ENCODE measurements at regions not wholly inside any gene's neighbourhood (a gene's known extent, or its start where the extent isn't known, plus 50 kb on each side); places are given as distances from the start of the nearest gene placed in this dataset.
A peak's percentile ranks its signal among the peaks of the same experiment; 100 is the strongest.

DNA sequence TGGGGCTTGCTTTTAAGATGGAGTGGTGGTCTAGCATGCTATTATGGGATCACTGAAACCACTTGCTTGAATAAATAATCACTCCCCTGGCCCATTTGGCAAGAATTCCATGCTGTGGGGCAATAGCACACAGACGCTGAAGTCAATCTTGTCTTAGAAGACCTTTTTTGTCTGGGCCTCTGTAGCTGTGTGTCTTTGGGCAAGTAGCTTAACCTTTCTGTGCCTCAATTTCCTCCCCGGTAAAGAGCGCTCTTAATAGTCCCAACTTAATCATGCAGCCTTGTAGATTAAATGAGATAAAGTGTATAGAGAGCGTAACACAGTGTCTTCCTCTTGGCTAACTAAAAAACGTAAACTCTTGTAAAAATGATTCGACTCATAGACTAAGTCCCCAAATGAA is 125.4 kb upstream of the IGSF21 start:
- no peak for DNase-seq

GRCh38 chr1:17984583-17984982 is 123.0 kb upstream of the IGSF21 start:
- DNase-seq, result peak; percentile 6

DNA sequence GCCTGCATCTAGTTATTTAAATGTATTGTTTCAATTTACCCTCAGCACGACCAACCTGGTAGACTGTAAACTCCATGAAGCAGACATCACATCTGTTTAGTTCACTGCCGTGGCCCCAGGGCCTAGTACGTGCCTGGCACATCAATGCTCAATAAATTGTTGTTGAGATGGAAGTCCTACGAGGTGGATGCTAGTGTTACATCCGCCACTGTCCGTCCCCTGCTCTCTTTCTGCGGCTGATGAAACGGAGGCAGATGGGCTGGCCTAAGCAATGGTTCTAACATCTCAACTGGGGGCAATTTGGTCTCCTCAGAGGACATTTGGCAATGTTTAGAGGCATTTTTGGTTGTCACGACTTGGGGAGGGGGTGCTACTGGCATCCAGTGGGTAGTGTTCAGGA is 121.4 kb upstream of the IGSF21 start:
- DNase-seq, result no peak

DNA sequence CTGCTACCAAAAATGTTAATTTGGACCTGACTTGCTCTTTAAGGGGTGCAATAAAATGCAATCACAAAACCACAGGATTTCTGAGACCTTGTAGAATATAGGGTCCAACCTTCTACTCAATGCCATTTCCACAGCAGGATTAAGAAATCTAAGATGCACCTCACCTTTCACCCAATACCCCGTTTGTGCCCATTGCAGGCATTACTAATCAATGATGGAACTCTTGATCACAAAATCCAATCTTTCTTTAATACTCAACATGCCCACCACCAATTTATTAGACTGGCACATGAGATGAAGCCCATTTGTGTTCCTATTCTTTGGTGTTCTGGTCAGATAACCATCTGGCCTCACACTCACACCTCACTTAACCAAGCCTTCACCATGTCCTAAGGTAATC is 117.2 kb upstream of the IGSF21 start:
- DNase-seq, result no peak

DNA sequence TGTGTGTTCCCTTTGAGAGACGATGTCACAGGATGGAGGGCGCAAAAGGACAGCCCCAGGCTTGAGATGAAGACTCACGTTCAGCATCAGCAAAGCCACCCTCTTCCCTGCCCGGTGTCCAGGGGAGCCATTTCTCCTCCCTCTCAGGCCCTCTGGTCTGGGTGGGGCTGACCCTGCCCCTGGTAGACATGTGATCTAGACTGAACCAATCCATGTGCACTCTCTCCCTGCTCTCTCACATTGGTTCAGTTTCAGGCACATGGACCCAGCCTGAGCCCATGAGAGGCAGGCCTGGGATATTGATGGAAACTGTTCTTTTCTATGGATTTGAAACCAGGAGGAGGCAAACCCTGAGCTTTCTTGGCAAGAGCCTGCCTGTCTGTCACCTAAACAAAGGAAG is 115.6 kb upstream of the IGSF21 start:
- no peak for DNase-seq

- DNase-seq, result no peak
Measured at GRCh38 chr1:17992800-17993199, 114.8 kb upstream of the IGSF21 start.

- DNase-seq, result no peak
Measured at GRCh38 chr1:17994046-17994445, 113.6 kb upstream of the IGSF21 start.

GRCh38 chr1:17995480-17995879 is 112.1 kb upstream of the IGSF21 start:
- no peak for DNase-seq

GRCh38 chr1:17998889-17999288 is 108.7 kb upstream of the IGSF21 start:
- DNase-seq, result no peak

GRCh38 chr1:17999884-18000283 is 107.7 kb upstream of the IGSF21 start:
- DNase-seq, result no peak

- DNase-seq, result no peak
Measured at GRCh38 chr1:18001725-18002124, 105.9 kb upstream of the IGSF21 start.

DNA sequence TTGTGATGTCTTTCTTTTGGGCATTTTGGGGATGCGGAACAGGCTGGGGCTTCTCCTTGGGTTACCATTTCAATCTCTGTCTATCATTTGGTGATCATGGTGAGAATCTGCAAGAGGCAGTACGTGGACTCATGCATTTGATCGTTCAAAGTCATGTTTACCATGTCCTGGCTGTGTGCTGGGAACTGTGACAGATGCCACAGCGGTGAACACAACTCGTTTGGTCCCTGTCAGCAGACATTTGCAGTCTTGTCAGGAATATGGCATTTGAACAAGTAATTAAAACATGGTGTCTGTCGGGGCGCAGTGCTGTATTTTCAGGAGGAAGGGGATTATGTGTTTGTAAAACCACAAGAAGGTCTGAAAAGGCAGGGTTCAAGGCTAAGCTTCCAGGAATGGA is 103.3 kb upstream of the IGSF21 start:
- no peak for DNase-seq

- DNase-seq, result no peak
Measured at GRCh38 chr1:18005238-18005637, 102.4 kb upstream of the IGSF21 start.

DNA sequence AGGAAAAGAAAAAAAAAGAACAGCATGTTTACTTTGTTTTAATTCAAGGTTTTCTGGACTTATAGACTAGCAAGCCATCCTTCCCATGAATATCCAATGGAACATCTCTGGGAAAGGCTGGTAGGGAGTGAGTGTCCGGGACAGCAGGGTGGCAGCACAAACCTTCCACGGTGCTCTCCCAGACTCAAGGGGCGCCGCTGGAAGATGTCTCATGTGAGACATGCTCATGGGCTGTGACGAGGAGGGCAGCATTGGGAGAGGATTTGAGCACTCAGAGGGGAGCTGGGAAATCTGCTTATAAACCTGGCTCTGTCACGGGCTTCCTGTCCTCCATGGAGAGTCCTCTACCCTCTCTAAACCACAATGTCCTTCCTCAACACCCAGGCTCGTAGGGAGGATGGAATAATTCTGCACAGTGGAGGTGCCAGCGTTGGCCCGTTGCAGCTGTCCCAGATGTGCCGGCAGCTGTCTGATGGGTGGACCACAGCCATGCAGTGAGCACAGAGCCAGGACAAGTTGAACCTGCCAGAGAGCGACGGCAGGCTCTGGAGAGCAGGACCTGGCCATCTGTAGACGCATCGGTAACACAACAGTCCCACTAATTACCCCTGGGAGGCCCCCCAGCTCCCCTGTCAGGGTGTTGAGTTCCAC is 100.1 kb upstream of the IGSF21 start:
- DNase-seq, result no peak

DNA sequence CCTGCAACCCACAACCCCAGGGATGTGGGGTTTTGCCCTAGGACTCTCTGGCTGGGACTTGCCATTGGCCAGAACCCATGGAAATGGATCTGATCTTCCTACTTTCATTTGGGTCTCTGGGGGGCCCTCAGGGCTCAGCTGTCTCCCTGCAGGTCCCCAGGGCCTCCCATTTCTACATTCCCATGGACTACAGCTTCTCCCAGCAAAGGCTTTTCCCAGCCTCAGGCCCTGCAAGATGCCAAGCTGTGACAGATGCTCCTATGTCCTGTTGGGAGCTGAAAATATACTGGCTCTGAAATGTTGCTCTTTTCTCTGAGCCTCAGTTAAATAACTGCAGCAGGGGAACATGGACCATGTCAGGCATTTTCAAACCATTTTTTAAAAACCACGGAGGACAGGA is 99.5 kb upstream of the IGSF21 start:
- no peak for DNase-seq

GRCh38 chr1:18009055-18009454 is 98.5 kb upstream of the IGSF21 start:
- no peak for DNase-seq

DNA sequence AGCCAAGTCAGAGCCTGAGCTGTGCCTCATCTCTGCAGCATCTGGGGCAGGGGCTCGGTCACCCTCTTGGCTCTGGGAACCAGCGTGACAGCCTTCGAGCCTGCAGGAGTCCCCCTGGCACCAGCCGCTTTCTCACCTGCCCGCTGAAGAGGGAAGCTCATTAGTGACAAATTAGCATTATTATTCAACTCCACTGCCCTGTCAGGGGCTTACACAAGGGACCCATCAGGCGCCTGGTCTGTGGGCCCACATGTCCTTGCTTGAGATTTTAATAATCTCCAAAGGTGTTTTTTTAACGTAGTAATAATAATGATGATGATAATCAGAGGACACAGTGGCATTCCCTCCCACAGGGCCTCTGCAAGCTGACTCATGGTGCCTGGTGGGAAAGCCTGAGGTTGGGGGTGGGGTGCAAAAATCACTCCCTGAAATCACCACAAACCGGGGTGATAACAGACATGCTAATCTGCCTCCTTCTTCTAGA is 98.1 kb upstream of the IGSF21 start:
- no peak for DNase-seq

DNA sequence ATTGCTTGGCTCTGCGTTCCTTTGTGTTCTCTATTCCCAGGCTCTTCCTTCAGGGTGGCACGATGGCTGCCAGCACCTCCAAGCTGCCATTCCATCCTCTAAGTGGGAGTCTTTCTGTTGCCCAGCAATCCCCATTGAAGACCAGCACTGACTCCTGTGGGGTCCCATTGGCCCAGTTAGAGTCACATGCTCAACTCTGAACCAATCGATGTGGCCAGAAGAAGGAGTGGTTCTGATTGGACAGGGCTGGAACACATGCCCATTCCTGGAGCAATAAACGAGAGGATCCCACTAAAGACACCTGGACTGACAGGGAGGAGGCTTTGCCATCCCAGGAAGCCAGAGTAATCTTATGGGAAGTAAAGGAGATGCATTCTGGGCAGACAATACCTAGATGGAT is 97.2 kb upstream of the IGSF21 start:
- no peak for DNase-seq

DNA sequence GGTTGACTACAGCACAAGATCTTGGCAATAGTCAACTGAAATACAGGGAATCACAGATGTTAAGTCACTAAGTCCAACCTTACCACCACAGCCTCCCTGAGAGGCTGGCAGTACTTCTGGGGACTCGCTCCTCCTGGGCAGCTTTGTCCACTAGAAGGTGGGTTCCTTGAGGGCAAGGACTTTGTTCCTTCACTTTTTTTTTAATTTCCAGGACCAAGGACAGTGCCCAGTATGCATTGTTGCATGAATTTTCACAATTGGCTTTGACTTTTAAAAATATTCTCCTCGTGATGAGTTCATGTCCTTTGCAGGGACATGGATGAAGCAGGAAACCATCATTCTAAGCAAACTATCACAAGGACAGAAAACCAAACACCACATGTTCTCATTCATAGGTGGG is 96.7 kb upstream of the IGSF21 start:
- no peak for DNase-seq

DNA sequence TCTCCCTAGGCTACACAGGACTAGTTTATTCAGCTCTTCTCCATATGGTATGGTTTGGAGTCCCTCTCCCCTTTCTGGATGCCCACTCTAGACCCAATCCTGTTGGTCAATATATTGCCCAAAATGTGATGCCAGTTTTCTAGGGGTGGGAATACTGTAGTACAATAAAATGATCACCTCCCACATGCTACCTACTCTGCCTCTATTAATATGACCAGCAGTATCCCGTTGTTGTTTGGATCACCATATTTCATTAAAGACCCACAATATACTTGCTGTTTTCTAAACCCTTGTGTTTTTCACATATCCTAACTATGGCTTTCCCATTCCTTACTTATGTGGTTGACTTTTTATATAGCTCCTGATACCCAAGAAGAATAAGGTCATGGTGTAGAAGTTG is 95.9 kb upstream of the IGSF21 start:
- no peak for DNase-seq

DNA sequence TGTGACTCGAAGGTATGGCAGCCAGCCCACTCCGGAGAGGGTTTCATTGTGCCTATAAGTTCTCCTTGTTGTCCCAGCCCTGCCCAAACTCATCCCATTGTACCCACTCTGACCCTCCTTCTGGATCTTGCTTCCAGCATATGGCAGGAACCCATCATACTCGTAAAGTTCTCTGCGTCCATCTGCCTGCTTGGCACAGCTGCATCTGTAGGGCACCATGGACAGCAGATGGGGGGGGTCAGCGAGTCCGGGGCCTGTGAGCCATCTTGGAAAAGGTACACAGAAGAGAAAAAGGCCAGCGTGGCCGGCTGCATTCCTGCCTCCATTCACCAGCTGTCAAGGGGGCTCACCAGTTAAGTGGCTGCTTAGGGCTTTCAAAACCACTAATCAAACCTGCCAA is 94.9 kb upstream of the IGSF21 start:
- DNase-seq, result no peak

DNA sequence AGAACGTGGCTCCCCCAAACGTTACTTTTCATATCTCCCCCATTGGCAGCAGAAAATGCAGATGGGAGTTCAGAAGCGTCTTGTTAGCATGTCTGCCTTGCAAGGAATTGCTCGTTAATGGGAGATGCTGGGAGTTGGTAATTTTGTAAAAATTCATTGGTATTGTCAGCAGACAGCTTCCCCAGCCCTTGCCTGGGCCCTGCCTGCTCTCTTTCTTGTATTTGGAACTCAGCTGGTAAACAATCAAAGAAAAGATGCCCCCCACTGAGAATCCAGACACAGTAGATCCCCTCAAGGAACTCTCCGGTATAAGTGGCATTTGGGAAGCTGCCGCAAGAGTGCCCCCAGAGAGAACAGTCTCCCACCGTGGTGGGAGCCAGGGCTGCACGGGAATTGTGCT is 94.4 kb upstream of the IGSF21 start:
- DNase-seq, result no peak

DNA sequence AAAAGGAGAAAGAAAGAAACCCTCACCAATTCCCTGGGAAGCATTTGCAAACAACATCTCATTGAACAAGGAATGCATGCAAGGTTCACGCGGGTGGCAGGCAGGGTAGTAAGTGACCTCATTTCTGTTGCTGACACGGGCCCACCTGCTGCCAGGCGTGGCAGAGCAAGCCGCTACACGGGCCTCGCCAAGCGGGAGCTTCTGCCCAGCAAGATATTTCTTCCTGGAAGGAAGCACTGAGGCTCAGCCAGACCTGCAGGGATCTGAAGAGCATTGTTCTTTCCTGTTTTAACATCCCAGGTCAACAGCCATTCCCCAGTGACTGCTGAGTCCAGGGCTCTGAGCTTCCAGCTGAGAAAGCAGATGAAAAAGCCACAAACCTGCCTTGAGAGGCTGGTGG is 91.9 kb upstream of the IGSF21 start:
- no peak for DNase-seq

GRCh38 chr1:18018366-18018765 is 89.2 kb upstream of the IGSF21 start:
- no peak for DNase-seq

DNA sequence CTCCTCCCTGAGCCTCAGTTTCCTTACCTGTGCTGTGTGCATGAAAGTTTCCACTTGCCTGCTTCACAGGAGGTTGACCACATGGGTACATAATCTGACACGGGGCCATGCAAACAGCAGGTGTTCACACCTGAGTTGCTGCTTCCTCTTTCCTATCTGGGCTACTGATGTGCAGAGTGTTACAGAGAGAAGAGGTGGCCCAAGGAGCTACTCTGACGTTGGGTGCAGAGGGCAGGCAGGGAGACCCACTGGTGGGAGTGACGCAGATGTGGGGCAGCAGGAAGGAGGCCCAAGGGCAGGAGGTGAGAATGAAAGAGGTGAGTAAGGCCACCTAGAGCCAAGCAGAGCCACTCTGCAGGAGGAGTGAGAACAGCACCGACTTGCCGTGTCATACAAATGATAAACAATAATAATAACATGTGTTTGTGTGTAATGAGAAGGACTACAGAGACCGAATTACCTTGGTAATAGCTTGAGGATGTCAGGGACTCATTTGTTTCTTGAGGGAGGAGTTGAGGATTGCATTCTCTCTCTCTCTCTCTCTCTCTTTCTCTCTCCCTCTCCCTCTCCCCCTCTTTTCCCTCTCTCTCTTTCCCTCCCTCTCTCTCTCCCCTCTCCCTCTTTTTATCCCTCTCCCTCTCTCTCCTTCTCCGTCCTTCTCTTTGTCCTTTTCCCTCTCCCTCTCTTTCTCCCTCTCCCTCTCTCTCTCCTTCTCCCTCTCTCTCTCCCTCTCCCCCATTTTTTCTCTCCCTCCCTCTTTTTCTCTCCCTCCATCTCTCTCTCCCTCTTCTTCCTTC is 87.4 kb upstream of the IGSF21 start:
- no peak for DNase-seq
